Heart left ventricle (tissue), 16 donors: ENCODE measurements at regions not wholly inside any gene's neighbourhood (a gene's known extent, or its start where the extent isn't known, plus 50 kb on each side); places are given as distances from the start of the nearest gene placed in this dataset.

Experiments used
- ATAC-seq, 4 donors: fragments of 200-7000 bp; cut with Tn5 transposase; one replicate each; pipeline ENCODE4 v1.9.1; 2020 to 2022; ENCODE audit warnings: moderate library complexity in 4 of 4, mild to moderate bottlenecking in 3 of 4, moderate number of reproducible peaks in 1 of 4
- DNase-seq, 5 donors: peaks; one replicate each; pipeline ENCODE4 v3.0.0-alpha.2; 2020
- H3K27ac ChIP-seq, 12 donors: fragments of 200-600 bp; sonication (generic) in 4 of 12; one replicate each; pipeline versions ENCODE4 v1.5.0 to v1.8.0; 2016 to 2022; ENCODE audit warnings: mild to moderate bottlenecking in 2 of 12
- H3K27me3 ChIP-seq, 9 donors: fragments of 200-600 bp; sonication (generic) in 2 of 9; one replicate each; pipeline versions ENCODE4 v1.5.1 to v1.8.0; 2016 to 2022; ENCODE audit warnings: mild to moderate bottlenecking in 3 of 9
- H3K36me3 ChIP-seq, 9 donors: fragments of 200-600 bp; sonication (generic) in 2 of 9; one replicate each; pipeline versions ENCODE4 v1.5.0 to v1.8.0; 2018 to 2022; ENCODE audit warnings: mild to moderate bottlenecking in 2 of 9
- H3K4me1 ChIP-seq, 12 donors: fragments of 200-600 bp; sonication (generic) in 4 of 12; one replicate each; pipeline versions ENCODE4 v1.5.0 to v1.8.0; 2016 to 2022; ENCODE audit warnings: mild to moderate bottlenecking in 3 of 12
- H3K4me3 ChIP-seq, 12 donors: fragments of 200-600 bp; sonication (generic) in 4 of 12; one replicate each; pipeline versions ENCODE4 v1.5.0 to v1.8.0; 2017 to 2022; ENCODE audit warnings: mild to moderate bottlenecking in 9 of 12, moderate library complexity in 4 of 12
- H3K9me3 ChIP-seq, 12 donors: fragments of 200-600 bp; sonication (generic) in 4 of 12; one replicate each; pipeline versions ENCODE4 v1.5.0 to v1.8.0; 2016 to 2022; ENCODE audit warnings: mild to moderate bottlenecking in 1 of 12
- POLR2A ChIP-seq, 2 donors: fragments of 450-650 bp; IDR thresholded peaks; one replicate each; pipeline ENCODE4 v1.6.1; 2017; ENCODE audit warnings: antibody characterized with exemption in 2 of 2, mild to moderate bottlenecking in 2 of 2, moderate library complexity in 2 of 2
- WGBS, 4 donors: extraction: QIAGEN DNeasy Blood & Tissue Kit in 2 of 4; methylation state at CpG; one replicate each; pipeline versions ENCODE4 v1.1.5 to v1.1.7; 2013 to 2018; 5-methylcytosine and 5-hydroxymethylcytosine counted together
- intact Hi-C, 10 donors: fragments of 100-400 bp; cut with DNase I; formaldehyde crosslinking; loops; one replicate each; pipeline versions ENCODE4 v1.11.1 to v1.14.2; 2022
- TF ChIP-seq, protein P1 (sequence below), 12 donors: fragments of 200-600 bp; sonication (generic) in 4 of 12; IDR thresholded peaks; one replicate each; pipeline versions ENCODE4 v1.5.0 to v1.8.0; 2018 to 2022; ENCODE audit warnings: antibody characterized with exemption in 12 of 12, mild to moderate bottlenecking in 5 of 12
- donor health status: ischemic (EF 13 %, LVEDD 7.1; RV severe dilation, severe dysfunction).
- donor health status: healthy with polysubstance abuse.
- donor health status: DM: no; HTN: yes; CAD: no.
- donor health status: DM: no; HTN: no; CAD: no.
- donor health status: ischemic (EF 25% LVEDD 6.9; RV normal size, moderate dysfunction).
- donor health status: ischemic (EF 25% LVEDD 5.7; RV mildly dilated, moderate dysfunction).
- donor health status: healthy.
- donor health status: DM: yes; HTN: yes; CAD: no.
- donor health status: ischemic (EF 35%, LVEDD 5.7; RV mildly dilated, moderate dysfunction).
- donor health status: nonischemic (EF 11% LVEDD 7.7; RV severe dilation, severe dysfunction).
- donor health status: DM: yes; HTN: yes; CAD: no.
- donor health status: PGD.
- donor health status: ischemic (EF 29% LVEDD 5.4; RV normal size, mild dysfunction).
- donor health status: nonischemic (EF 23%, LVEDD 6.1; RV moderate dilation, normal function).

DNA sequence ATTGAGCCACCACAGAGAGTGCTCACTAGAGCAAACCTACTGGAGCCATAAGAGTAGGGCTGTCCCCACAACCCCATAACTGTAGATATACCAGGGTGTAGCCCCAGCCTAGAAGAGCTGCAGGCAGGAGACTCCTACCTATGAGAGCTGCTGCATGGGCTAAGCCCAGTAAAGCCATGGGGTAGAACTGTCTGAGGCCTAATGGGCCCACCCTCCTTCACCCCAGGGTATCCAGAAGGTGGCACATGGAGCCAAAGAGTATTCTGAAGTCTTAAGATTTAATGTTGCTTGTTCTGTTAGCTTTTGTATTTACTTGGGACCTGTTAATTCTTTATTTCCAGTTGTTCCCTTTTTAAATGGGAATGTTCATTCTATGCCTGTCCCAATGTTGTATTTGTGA is 1193.7 kb upstream of the ADGRL2 start:
- Histone ChIP-seq H3K4me3 (no peak overlapping the region), H3K27ac (no peak overlapping the region), H3K9me3 (peaks cover 0 to 11% (median 0%) of the 10 kb centered on the region in 12 donors), H3K36me3 (no peaks in the 10 kb centered on the region), H3K4me1 (no peaks in the 10 kb centered on the region), H3K27me3 (no peaks in the 10 kb centered on the region)
- ATAC-seq (no peak), DNase-seq (no peak)
- intact Hi-C loops: no loop called here
- TF ChIP-seq, protein P1, sequence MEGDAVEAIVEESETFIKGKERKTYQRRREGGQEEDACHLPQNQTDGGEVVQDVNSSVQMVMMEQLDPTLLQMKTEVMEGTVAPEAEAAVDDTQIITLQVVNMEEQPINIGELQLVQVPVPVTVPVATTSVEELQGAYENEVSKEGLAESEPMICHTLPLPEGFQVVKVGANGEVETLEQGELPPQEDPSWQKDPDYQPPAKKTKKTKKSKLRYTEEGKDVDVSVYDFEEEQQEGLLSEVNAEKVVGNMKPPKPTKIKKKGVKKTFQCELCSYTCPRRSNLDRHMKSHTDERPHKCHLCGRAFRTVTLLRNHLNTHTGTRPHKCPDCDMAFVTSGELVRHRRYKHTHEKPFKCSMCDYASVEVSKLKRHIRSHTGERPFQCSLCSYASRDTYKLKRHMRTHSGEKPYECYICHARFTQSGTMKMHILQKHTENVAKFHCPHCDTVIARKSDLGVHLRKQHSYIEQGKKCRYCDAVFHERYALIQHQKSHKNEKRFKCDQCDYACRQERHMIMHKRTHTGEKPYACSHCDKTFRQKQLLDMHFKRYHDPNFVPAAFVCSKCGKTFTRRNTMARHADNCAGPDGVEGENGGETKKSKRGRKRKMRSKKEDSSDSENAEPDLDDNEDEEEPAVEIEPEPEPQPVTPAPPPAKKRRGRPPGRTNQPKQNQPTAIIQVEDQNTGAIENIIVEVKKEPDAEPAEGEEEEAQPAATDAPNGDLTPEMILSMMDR (IDR thresholded peaks at IDR 0.05): no peak
- no peak for TF ChIP-seq POLR2A (IDR thresholded peaks at IDR 0.05)

DNA sequence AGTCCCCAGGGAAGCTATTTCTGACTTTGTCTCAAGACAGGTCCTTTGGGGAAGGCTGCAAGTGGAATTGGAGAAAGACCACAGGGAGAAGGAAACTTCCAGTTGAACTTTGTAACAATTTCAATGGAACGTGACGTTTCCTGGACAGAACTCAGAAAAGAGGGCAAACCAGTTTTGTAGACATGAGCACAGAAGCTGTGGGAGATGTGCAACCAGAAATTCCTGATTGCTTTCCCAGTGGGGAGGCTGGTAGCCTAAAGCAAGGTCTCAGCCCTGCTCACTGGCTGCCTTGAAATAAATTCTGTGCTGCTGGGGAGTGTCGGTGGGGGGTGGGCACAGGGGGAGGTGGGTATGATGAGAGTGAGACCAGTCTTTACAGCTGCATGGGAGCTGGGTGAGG is 1206.7 kb upstream of the ADGRL2 start:
- DNase-seq (no peak), ATAC-seq (no peak)
- no peaks in the 10 kb centered on the region for H3K36me3 ChIP-seq
- no peak overlapping the region for H3K27ac ChIP-seq
- no peak for TF ChIP-seq POLR2A (IDR thresholded peaks at IDR 0.05)
- TF ChIP-seq, protein P1 (IDR thresholded peaks at IDR 0.05): no peak
- H3K4me3 ChIP-seq: no peak overlapping the region
- no peaks in the 10 kb centered on the region for H3K4me1 ChIP-seq
- intact Hi-C loops: no loop called here
- WGBS, 4 donors: 85 to 91% (median 89%) methylated on average over 3 of the region's 3 CpGs
- no peaks in the 10 kb centered on the region for H3K27me3 ChIP-seq
- H3K9me3 ChIP-seq: peaks cover 0 to 54% (median 28%) of the 10 kb centered on the region in 12 donors

DNA sequence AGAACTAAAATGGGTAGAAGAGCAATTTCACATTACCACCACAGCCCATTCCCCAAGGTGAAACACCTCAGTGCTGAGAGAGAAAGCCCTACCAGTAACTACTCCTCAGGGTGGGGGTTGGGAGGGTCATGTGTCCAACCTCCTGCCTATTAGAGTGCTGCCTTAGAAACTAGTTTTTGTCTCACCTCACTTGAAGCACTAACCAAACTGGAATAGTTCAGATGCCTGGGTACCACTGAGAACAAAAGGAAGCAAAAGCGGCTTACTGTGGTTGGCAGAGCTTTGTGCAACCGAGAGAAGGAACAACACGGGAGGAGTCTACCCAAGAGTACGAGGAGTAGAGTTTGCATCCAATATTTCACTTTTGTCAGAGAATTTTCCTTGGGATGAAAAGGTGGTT is 1207.5 kb upstream of the ADGRL2 start:
- intact Hi-C loops: no loop called here
- H3K4me1 ChIP-seq: no peaks in the 10 kb centered on the region
- peaks cover 0 to 45% (median 25%) of the 10 kb centered on the region in 12 donors for H3K9me3 ChIP-seq
- TF ChIP-seq, protein P1 (IDR thresholded peaks at IDR 0.05): no peak
- TF ChIP-seq POLR2A (IDR thresholded peaks at IDR 0.05): no peak
- 79 to 88% (median 84%) methylated on average over 4 of the region's 4 CpGs for WGBS, 4 donors
- H3K36me3 ChIP-seq: no peaks in the 10 kb centered on the region
- no peaks in the 10 kb centered on the region for H3K27me3 ChIP-seq
- ATAC-seq (no peak), DNase-seq (no peak)
- H3K4me3 ChIP-seq: no peak overlapping the region
- no peak overlapping the region for H3K27ac ChIP-seq

DNA sequence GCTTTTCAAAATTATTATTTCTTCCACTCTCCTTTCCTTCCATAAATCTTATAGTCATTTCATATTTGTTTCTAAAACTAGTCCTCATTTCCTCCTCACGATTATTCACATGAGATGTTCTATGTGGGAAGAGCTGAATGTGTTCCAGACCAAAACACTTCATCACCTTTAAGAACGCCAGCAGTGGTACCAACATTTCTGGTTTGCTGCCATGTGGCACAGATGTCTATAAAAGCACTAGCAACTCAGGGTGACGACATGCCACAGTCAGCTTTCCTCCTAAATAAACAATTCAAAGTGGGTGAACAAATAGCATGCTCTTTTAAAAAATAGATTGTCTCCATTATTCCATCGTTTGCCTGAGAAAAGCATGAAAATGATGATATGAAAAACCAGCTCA is 1217.8 kb upstream of the ADGRL2 start:
- H3K36me3 ChIP-seq: no peaks in the 10 kb centered on the region
- intact Hi-C loops: no loop called here
- H3K27ac ChIP-seq: no peak overlapping the region
- TF ChIP-seq, protein P1 (IDR thresholded peaks at IDR 0.05): no peak
- no peak for TF ChIP-seq POLR2A (IDR thresholded peaks at IDR 0.05)
- H3K4me3 ChIP-seq: no peak overlapping the region
- WGBS, 4 donors: 35 to 49% (median 41%) methylated on average over 4 of the region's 4 CpGs
- DNase-seq (peak in 1 of 5 donors; percentile 10), ATAC-seq (no peak)
- H3K27me3 ChIP-seq: no peaks in the 10 kb centered on the region
- no peaks in the 10 kb centered on the region for H3K4me1 ChIP-seq
- H3K9me3 ChIP-seq: peaks cover 0 to 26% (median 0%) of the 10 kb centered on the region in 12 donors
